HG03196 (cell line): ENCODE measurements at regions not wholly inside any gene's neighbourhood (a gene's known extent, or its start where the extent isn't known, plus 50 kb on each side); places are given as distances from the start of the nearest gene placed in this dataset.

Experiments
- ATAC-seq: cut with Tn5 transposase; IDR thresholded peaks from one replicate; pipeline ENCODE4 v1.9.1; 2021; ENCODE audit not compliant: unreplicated experiment

- no peak for ATAC-seq
Measured at GRCh38 chr15:70337277-70338186, 239.8 kb upstream of the TLE3 start.

- no peak for ATAC-seq
Measured at GRCh38 chr15:70336425-70337009, 238.8 kb upstream of the TLE3 start.

DNA sequence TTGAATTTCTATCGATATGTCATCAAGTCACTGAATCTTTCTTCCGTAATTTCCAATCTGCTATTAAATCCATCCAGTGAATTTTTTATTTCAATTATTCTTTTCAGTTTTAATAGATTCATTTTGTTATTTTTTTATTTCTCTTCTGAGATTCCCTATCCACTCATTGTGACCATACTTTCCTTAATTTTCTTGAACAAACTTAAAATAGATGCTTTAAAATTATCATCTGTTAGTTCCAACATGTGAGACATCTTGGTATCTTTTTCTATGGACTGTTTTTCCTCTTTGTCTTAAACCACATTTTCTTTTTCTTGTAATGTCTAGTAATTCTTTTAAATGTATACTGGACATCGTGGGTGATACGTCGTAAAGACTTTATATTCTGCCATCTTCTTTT, 236.6 kb upstream of the TLE3 start:
- ATAC-seq, result no peak

DNA sequence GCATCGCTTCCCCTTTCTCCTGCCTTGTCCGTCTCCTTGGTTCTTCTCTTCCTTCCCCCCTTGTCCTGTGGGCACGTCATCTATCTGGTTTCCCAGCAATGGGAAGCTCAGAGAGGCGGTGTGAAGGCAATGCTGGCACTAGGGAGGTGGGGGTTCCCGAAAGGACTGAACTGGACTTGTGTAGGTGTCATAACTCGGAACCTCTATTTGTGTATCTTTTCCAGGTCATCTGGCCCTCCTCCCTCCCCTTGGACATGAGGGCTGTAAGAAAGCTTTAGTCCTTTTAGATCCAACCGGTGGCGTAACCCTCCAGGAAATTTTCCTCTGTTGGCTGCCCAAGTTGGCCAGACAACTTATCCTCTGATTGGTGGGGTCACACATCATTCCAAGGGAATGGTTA, 231.5 kb upstream of the TLE3 start:
- ATAC-seq, result no peak

DNA sequence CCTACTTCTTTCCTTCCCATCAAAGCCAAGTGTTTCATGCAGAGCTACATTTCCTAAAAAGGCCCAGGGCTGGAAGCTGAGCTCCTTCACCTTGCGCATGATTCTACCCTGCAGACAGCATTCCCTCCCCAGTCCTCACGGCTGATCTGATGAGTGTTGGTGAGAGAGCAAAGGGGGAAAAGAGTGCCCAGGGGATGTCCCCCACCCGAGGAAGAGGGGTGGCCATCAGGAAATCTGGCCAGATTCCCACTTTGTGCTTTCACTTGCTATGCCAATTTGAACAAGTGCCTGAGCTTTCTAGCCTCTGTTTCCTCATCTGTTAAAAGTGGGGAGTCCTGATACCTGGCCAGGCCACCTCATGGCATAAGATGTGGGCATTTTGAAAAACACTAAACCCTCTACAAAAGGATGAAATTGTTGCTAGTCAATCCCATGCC, 231.0 kb upstream of the TLE3 start:
- ATAC-seq, result no peak

DNA sequence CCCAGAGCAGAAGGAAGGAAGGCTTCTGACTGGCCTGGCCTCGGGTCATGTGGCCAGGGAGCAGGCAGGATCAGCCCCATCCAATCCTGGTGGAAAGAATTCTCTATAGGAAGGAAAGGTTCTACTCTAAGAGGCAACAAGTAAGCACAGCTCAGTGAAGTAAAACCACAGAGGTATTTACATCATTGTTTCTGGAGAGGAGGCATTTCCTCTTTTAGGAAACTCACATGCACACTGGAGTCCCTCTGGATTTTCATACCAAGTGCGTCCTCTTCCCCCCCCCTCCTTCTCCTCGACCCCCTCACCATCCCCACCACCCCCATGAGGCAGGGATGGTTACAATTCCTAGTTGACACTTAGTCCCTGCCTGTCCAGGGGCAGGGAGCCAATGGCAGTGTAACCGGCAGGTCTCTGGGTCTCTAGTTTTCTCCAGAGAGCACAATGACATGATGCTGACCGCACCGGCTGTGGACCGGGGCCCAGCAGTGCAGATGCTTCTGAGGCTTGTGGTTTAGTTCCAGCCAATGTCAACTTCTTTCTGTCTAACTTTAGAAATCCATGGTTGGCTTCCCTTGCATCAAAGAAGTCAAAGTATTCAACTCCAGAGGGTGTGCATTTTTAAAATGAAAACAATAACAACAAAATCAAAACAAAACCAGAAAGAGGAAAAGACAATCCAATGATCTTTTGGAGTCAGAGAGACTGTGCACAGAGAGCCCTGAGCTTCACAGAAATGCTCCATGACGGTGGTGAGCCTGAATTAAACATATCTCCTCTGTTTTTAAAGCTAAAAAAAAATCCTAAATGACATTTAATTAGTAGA, 230.3 kb upstream of the TLE3 start:
- no peak for ATAC-seq

DNA sequence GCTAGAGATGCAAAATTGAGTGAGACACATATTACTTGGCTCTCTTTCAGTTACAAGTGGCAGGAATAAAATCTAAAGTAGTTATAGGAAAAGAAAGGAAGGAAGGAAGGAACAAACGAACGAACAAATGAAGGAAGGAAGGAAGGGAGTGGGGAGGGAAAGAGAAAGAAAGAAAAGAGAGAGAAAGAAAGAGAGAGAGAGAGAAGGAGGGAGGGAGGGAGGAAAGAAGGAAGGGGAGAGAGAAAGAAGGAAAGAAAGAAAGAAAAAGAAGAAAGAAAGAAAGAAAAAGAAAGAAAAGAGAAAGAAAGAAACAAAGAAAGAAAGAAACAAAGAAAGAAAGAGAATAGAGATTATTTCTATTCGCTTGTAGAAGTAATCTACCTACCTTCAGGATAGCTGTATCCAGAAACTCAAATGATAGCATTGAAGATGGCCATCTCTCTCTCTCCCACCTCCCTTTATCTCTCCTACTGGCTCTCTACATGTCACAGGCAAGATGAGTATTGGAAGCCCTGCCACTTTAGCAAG, 229.7 kb upstream of the TLE3 start:
- no peak for ATAC-seq

DNA sequence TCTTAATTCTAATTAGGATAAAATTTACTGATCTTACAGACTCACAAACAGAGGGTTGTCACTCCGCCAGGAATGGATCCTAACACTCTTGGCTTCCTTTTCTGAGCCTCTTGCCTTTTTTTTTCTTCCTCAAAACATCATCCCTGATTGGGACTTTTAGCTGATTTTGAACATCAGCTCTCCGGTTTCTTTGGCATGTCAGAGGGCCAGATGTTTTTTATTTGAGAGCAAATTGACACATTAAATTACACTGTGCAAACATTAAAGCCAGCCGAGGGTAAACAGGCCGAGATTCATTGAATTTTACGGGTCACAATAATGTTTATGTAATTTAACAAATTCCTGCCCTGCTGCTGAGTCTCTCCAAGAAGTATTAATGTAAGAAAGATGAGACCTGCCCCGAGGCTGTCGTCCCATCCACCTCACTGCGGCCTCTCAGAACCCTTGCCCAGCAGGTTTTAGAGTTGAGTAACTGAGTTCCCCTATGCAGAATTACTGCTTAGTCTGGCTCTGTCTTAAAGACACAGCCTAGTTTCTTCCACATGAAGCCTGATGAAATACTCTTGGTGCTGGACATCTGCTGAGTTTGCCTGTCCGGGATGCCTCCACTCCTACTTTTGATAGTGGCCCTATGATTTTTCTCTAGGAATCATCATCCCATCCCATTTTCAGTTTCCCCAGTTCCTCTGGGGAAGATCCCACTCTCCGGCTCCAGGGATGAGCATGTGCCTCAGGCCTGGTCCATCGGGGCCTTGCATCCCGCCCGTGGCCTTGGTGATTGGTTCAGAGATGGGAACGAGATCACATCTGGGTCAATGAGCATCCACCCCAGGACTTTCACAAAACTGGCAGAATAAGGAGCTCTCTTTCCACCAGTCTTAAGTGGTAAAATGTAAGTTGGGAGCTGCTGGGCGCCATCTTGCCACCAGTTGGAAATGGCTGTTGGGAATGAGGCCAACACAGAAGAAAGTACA, 226.6 kb upstream of the TLE3 start:
- no peak for ATAC-seq

DNA sequence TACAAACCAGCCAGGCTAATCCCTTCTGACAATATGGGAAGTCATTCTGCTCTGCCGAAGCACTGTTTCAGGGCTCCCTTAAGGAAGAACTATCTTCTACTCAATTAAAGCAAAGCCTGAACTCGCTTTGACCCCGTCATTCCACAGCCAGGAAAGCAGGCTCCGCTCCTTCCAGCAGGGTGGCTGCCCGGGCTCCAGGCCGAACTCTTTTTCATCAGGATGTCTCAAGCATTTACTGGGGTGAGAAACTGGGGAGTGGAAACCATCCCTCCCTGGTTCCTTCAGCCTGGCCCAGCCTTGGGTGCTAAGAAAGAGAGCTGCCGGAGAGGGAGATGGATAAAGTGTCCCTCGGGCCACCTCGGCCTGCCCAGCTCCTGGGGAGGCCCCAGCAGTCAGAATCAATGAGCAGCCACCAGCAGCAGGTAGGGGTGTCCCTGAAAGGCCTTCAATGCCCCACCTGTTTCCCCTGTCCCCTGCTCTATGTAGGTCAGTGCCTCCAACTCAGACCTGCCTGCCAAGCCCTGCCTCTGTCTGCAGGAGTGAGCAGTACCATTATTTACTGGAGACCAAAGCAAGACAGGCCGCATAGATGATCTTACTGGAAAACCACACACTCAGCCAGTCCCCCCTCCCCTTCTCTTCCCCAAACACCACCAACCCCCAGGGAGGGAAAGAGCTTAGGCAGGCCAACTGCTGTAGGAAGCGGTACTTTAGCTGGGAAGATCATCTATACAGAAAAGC, 225.6 kb upstream of the TLE3 start:
- ATAC-seq, result no peak

- ATAC-seq, result no peak
Measured at GRCh38 chr15:70322051-70322668, 224.4 kb upstream of the TLE3 start.

GRCh38 chr15:70321172-70321819, 223.6 kb upstream of the TLE3 start:
- ATAC-seq, result no peak

GRCh38 chr15:70320482-70320881, 222.8 kb upstream of the TLE3 start:
- ATAC-seq, result no peak

DNA sequence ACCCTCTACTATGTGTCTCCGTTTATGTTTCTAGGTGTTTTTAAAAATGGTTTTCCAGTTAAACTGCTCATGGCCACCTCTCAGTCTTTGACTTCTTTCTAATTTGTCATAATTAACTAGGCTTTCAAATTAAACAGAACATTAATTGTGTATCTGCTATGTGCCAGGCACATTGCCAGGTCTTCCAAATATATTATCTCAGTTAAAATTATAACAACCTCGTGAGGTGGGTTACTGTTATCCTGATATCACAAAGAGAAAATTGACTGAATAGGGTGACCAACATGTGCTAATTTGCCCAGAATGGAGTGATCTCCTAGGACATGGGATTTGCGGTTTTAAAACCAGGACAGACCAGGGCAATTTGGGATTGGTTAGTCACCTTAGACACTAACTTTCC, 222.4 kb upstream of the TLE3 start:
- ATAC-seq, result no peak

- ATAC-seq, result peak; percentile 88
Measured at GRCh38 chr15:70319466-70319865, 221.7 kb upstream of the TLE3 start.

DNA sequence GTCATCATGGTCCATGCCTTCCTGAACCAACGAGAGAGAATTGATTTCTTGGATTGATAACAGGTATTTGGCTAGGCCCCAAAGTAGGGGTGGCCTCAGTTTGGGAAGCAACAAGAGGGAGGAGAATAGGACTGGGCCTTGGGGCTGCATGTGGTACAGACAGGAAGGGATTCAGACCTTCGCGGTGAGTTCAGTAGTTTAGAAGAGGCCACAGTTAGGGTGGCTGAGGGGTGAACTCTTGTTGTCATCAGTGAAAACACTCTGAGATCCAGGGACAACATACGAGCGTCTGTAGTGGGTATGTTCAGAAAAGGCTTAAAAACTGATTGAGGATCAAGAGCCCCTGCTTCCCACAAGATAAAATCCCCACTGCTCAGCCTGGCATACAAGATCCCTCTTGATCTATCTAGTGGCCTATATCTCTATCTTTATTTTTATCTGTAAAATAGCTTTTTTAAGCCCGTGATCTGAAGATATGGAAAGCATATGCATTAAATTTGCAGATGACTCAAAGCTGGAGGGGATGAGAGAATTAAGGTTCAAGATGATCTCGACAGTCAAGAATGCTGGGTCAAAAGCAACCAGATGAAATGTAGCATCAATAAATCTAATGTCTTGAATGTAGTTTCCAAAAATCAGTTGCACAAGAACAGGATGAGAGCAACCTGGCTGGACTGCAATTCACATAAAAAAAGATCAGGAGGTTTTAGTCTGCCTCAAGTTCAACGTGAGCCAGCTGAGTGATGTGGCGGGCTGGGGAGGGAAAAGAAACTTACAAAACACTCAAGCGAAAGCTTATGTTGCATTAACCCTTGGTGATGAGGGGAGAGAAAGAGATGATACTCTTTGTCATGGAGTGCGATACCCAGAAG, 221.1 kb upstream of the TLE3 start:
- peak; percentile 25 for ATAC-seq

- ATAC-seq, result no peak
Measured at GRCh38 chr15:70316059-70316600, 218.4 kb upstream of the TLE3 start.

GRCh38 chr15:70315431-70315830, 217.7 kb upstream of the TLE3 start:
- ATAC-seq, result no peak
